NCI-H2107 treated with DMSO at 0.1 percent for 48 hours (cell line): ENCODE measurements at regions not wholly inside any gene's neighbourhood (a gene's known extent, or its start where the extent isn't known, plus 50 kb on each side); places are given as distances from the start of the nearest gene placed in this dataset.
"Not testable (repeated sequence)": the region's sequence is repeated elsewhere in the genome, so short reads cannot be mapped to it uniquely, and the experiment has no call there.

Experiments
- DNase-seq: peaks from one replicate; lab custom pipeline; 2025; ENCODE audit not compliant: unreplicated experiment; lab: John Stamatoyannopoulos, UW

DNA sequence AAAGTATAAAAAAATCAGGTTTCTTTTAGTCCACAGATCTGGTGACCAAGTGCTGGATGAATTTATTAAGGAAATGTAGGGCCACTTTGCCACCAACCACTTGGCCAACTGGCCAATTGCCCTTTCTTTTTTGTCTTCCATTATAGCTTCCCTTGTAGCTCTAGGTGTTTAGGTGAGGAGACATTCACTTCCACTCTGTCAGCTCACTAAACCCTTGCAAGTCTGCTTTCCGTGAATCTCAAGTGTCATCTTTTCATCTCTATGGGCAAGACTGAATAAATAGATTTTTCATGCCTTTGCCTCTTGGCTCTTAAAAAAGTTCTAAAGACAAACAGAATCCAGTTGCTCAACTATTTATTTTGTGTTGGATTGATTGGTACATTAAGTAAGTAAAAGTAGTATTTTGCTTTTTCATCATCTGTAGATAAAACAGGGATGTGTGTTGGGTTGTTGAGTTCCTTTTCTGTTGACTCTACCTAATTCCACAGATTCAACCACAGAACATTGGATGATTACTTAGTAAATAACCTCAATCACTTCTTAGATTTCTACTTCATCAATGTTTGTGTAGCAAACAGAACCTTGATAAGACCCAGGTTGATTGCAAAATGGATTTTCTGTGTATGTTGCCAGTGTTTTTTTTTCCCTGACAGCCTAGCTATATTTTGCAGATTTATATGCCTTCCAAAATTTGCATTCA lies 68.1 kb upstream of the GRXCR1 start:
- no peak for DNase-seq

DNA sequence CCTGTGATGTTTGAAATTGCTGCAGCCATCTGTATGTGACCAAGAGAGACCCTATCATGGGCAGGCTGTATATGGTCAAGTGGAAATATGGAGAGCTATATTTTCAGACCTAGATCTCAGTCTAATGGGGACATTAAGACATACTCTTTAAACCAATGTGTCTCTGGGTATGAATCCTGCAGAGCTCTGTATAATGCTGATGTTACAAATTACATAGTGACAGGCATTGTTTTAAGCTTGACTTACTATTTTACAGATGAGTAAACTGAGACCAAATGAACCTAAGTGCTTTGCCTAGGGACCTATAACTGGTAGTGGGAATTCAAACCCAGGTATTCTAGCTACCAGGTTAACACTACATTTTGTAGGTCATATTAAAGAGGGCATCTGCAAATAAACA lies 71.3 kb upstream of the GRXCR1 start:
- DNase-seq = no peak

DNA sequence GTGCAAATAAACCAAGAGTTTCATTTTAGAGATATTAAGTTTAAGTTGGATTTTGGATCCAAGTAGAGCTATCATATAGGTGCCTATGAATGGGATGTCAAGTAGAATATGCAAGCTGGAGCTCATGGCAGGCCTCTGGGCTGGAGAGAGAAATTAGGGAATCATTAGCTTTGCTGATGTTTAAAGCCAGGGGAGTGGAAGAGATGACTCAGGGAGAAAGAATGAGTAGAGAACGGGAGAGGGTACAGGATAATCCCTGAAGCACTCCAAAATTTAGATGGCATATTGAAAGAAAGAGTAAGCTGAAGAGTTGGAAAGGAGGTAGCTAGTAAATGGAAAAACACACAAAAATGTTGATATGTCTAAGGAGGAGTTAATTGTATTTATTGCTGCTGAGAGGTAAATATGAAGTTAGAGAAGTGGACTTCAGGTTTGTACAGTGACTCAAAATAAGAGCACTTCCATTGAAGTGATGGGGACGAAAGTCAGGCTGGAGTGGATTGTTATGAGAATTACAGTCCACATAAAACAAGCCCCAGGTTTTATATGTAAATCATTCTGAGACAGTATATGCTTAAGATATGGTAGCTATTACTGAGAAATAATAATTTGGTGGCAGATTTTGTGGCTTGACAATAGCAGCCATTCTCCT lies 72.5 kb upstream of the GRXCR1 start:
- no peak for DNase-seq

DNA sequence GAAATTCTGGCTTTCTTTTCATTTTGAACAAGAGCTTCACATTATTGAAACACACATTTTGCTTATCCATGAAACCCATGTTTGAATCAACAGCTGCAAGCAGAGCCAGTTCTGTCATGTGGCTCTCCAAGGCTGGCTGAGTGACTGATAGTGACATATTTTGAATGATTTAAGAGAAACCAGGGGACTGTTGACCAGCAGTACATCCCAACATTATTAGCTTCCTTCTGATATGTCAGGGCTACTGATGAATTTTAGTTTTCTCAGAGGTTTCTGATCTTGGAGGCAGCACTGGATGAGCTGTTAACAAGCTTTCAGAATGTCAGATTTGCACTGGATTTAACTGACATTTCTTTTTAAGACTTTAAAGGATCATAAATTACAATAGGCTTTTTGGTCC lies 74.6 kb upstream of the GRXCR1 start:
- DNase-seq = no peak

DNA sequence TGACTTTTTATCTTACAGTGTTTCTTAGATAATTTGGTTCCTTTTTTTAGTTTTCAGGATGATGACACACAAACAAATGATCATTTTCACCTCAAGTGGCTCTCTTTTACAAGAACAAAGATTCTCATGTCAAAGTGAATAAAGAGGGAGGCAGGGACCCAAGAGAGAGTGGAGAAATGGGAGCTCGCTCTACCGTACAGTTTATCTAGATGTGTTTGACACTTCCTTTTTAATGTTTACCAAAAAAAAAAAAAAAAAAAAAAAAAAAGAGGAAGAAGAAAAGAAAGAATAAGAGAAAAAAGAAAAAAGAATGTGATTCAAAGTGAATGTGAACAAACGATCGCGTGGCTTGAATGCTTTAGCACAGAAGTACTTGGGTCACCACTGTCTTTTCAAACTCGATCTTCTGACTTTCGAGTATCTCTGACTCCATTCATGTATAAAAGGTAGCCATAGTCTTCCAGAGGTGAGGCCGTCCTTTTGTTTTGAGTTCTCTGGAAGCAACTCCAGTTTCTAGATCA lies 75.6 kb upstream of the GRXCR1 start:
- no peak for DNase-seq

DNA sequence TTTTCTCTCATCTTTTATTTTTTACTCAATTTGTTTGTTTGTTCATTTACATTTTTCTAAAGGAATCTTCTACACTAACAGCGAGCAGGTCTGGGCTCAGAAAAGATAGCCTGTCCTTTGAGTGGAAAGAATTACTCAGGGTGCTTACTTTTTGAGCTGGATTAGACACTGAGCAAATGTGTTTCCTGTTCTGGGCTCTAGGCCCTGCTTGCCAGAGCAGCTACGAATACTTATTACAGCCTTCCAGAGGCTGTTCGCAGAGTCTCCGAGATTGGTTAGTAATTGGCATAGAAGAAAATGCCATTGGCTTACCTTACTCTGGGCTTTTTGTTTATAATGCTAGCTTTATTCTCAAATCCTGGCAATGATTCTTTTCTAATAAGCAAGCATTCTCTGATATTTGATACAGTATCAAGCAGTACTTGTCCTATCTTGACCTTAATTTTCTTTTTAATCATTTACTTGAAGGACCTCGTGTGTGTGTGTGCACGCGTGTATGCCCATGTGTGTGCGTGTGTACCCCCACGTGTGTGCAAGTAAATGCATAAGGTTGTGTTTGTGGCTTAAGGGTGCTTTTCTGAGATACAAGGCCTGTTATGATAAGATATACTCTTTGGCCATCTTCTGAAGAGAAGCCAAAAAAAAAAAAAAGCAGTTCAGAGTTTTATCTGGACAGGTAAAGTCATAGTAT lies 76.2 kb upstream of the GRXCR1 start:
- DNase-seq = no peak

DNA sequence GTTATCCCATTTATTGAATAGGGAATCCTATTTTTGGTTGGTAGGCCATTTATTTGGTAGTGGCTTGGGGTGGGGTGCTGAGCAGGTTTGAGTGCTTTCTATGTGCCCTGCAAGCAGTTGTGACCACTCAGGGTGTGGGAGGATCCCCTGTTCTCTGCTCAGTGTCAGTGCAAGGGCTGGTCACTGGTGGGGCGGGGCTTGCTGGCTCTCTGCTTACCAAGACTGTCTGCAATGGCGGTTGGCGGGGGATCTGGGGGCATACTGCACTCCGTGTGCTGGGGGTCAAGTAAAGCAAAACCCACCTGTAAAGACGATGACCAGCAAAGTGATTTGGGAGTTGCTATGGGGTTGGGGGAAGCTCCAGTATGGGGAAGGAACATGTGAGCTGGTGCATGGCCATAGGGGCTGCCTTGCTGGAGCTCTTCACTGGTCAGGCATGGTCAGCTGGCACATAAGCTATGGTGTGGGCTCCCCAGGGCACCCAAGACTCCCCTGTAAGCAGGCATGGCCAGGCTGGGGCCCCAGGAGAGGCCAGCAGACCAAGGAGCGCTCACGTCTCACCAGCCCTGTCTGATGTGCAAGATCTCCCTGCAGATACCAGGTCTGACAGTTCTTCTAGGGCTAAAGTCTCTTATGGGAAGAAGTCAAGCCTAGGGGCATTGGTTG lies 83.0 kb upstream of the GRXCR1 start:
- no peak for DNase-seq

DNA sequence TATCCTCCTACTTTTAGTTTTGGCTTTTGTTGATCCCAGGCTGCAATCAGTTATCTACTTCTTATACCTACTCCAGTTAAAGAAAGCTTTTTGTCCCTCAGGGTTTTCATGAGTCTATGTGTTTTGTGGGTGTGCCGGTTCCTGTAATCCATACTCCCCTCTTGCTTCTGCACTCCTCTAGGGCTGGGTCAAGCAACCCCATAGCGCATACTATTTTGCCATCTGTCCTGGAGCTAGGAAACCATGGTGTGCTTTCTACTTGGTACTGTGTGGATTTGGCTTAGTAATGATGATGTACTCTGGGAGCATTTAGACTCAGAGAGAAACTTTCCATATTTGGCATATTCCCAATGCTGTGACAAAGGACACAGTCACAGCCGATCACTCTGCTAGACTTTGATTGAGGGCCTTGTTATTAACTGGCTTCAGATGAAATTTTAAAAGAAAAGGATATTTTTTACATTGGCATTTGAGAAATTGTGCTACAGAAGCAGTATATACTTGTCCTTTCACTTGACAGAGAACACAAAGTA lies 86.1 kb upstream of the GRXCR1 start:
- DNase-seq = no peak

DNA sequence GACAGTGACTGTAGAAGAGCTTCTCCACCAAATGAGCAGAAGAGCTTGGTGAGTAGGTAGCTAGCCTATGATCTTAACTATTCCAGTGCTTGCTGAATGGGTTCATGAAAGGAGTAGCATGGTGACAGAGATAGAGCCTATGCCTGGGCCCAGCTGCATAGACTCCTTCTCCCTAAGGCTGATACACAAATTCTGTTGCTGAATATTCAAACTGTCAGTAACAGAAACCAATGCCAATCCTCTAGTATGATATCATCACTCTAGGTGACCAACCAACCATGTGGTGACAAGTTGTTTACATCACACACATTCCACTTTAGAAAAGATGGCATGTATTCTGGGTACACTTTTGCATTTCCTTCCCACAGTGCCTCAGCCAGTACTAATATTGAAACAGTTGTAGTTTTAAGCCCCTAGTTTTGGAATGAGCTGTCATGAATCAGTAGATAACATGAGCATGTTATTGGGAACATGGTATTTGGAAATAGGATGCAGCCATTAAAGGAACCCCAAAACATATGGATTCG lies 103.4 kb upstream of the GRXCR1 start:
- DNase-seq = no peak

DNA sequence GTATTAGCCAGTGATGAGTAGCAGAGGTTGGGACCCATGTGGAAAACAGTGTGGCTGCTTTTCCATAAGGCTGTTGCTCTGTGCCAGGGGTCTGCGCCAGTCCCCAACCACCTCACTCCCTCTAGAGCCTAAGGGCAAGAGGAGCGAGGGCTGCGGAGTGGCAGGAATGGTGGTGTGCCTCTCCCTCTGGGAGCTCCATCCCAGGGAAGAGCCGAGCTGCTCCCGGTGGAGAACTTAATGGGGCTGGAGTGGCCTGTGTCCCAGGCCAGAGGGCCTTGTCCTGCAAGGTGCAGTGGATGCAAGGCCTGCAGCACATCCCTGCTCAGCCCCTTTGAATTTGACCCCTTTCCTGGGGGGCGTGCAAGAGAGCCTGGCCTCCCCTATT lies 105.4 kb upstream of the GRXCR1 start:
- DNase-seq = no peak

DNA sequence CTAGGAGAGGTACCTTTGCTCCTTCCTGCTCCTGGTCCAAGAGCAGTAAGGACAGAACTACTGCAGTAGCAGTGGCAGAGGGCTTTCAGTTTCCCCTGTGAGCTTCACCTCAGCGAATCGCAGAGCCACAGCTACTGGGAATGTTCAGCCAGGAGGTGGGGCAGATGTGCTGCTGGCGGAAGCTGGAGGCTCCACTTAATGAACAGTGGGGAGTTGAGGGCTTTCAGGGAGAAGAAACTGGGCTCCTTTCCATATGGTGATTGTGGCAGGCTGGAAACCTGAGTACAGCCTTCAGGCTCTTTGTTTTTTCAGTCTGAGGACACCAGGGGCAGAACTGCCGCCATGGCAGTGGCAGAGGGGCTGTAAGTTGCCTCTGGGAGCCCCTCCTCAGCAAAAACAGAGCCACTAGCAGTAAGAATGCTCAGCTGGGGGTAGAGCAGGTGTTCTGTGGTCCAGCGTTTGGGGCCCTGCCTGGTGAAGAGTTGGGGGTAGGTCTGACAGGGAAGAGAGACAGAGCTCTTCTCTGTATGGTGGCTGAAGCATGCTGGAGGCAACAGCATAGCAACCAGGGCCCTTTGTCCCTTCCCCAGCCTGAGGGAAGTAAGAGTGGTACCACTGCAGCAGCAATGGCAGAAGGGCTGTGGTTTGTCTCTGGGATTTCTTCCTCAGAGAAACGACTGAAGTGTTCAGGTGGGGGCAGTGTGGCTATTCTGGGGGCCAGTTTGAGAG lies 106.0 kb upstream of the GRXCR1 start:
- peak; percentile 89 for DNase-seq

DNA sequence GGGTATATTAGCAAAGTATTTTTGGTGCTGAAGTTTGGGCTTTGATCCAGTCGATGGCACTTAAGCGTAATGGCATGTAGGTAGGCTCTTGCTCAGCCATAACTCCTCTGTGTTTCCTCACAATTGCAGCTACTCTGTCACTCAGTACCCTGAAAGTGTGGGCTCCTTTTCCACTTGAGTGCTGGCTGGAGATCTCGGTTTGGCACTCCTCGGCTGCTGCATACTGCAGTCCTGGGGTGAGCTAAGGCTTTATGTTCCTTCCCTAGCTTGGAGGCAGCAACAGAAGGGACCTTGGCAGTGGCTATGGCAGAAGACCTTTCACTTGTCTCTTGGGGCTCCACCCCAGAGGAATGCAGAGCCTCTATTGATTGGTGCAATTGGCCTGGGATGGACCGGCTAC lies 106.7 kb upstream of the GRXCR1 start:
- peak; percentile 22 for DNase-seq

DNA sequence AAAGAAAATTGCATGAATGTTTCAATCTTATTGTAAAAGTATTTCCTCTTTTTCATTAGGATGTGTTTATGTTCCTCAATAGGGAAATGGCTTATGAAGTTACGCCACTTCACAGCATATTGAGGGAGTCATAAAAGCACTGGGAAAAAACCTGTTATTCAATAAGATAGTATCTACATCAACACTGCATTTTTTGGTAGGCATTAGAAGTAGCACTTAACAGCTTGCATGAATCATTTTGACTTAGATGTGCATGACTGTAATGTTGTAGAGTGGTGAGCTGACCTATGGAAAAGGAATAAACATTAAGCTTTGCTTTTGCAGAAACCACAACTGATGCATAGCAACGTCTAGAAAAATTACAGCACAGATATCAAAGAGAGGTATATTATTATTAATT lies 111.2 kb upstream of the GRXCR1 start:
- no peak for DNase-seq

DNA sequence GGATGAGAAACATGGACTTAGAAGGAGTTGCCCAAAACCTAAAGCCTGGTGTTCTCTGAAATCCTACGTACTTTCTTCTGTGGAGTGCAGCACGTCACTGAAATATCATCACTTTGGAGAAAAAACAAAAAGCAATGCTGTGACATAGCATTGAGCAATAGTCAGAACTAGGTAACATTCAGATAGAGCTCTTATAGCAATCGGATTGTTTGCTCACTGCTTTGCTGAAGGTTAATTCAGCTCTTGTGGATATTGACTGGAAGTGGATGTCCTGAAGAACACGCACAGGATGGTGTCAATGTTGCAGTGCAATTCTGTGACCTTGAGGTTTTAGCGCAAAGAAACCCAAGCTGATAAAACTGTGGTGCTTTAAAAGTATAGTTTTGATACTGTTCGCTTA lies 114.2 kb upstream of the GRXCR1 start:
- DNase-seq = no peak

DNA sequence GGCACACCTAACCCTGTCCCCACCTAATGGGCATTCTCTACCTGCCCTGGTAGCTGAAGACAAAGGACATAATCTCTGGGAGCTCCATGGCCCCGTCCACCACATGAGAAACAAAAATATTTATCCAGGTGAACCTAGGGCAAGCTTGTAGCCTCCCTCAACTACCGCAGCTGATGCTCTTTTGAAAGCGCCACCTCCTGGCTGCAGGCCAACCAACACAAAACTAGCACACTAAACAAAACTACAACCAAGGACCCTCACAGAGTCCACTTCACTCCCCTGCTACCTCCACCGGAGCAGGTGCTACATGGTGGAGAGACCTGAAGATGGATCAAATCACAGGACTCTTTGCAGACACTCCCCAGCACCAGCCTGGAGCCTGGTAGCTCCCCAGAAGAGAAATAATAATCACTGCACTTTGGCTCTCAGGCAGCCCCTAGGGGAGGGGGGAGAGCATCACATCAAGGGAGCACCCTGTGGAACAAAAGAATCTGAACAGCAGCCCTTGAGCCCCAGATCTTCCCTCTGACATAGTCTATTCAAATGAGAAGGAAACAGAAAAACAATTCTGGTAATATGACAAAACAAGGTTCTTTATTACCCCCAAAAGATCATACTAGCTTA lies 111.3 kb upstream of the ATP8A1 start:
- DNase-seq = no peak

DNA sequence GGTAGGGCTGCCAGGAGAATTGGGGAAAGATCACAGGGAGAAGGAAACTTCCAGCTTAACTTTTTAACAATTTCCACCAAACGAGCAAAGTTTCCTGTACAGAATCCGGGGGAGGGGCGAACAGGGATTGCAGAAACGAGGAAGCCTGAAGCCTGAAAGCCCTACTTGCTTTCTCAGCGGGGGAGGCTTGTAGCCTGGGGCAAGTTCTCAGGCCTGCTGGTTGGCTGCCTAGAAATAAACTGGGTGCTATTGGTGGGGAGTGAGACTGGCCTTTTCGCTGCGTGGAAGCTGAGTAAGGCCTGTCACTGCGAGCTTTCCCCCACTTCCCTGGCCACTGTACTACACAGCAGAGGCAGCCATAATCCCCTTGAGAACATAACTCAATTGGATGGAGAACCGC lies 110.8 kb upstream of the ATP8A1 start:
- DNase-seq = no peak

DNA sequence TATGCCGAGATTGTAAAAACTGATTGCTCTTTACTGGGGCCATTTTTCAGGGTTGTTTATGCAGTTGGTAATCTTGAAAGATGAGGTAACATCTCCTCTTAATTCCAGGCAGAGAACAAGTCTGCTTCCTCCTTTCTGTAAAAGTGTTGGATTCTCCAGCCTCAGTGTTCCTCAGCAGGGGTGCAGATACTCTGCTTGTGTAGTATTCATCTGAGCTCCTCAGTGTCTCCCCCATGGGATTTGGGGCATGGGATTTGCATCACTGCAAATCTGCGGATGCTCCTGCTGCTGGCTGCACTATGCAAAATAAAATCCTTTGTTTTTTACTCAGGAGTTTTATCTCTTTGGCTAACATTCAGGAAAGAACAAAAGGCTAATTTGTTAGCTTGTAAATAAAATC lies 104.9 kb upstream of the ATP8A1 start:
- no peak for DNase-seq

DNA sequence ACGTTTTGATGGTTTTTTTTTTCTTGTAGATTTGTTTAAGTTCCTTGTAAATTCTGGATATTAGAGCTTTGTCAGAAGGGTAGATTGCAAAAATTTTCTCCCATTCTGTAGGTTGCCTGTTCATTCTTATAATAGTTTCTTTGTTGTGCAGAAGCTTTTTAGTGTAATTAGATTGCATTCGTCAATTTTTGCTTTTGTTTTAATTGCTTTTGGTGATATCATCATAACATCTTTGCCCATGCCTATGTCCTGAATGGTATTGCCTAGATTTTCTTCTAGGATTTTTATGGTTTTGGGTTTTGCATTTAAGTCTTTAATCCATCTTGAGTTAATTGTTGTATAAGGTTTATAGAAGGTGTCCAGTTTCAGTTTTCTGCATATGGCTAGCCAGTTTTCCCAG lies 98.1 kb upstream of the ATP8A1 start:
- not testable (repeated sequence) for DNase-seq

DNA sequence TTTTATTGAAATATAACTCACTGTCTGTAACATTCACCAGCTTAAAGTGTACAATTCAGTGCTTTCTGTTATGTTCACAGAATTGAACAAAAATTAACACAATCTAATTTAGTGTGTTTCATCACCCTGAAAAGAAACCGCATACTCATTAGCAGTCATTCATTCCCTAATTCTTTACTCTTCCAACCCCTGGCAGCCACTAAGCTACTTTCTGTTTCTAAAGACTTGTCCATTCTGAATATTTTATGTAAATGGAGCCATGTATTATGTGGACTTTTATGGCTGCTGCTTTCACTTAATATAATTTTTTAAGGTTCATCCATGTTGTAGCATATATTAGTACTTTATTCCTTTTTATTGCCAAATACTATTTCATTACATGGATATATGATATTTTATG lies 94.7 kb upstream of the ATP8A1 start:
- peak; percentile 19 for DNase-seq

DNA sequence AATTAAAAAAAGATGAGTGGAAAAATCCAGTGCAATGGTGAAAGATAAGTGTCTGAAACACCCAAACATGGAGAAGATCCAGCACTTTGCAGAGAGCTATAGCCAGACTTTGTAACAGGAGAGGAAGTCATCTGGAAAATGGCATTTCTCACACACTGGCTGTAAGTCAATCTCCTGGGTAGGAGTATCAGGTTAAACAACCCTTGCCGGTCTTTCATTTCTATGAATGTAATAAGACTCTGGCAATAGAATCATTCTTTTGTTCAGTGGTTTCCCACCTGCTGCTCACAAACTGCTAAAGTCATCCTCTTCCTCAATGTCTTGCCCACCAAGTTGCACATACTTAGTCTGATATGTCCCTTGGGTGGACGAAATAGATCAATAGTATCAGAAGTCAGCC lies 94.0 kb upstream of the ATP8A1 start:
- peak; percentile 85 for DNase-seq
